ENCODE measurements at regions not wholly inside any gene's neighbourhood (a gene's known extent, or its start where the extent isn't known, plus 50 kb on each side); places are given as distances from the start of the nearest gene placed in this dataset.

DNA sequence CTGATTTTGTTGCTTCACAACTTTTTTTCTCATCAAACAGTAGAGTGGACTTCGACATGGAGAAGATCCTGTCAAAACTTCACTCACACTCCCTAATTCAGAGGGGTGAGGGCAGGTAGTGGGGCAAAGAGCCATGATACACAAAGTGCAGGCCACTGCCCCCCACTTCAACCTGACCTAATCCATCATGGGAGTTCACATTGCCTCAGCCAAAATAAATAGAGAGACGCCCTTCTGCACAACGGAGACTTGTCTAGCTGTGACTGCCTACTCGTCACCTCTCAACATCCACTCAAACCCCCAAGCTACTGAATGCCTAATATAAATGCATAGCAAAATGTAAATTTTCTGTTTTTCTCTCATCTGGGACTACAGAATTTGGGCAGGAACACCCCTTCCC lies 213.2 kb downstream of the PMP22 start:
- H3K4me3 ChIP-seq (ENCODE audit: low read depth, low read length): no peak overlapping the region
- TF ChIP-seq, protein P1, sequence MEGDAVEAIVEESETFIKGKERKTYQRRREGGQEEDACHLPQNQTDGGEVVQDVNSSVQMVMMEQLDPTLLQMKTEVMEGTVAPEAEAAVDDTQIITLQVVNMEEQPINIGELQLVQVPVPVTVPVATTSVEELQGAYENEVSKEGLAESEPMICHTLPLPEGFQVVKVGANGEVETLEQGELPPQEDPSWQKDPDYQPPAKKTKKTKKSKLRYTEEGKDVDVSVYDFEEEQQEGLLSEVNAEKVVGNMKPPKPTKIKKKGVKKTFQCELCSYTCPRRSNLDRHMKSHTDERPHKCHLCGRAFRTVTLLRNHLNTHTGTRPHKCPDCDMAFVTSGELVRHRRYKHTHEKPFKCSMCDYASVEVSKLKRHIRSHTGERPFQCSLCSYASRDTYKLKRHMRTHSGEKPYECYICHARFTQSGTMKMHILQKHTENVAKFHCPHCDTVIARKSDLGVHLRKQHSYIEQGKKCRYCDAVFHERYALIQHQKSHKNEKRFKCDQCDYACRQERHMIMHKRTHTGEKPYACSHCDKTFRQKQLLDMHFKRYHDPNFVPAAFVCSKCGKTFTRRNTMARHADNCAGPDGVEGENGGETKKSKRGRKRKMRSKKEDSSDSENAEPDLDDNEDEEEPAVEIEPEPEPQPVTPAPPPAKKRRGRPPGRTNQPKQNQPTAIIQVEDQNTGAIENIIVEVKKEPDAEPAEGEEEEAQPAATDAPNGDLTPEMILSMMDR (IDR thresholded peaks at IDR 0.05; ENCODE audit: low read depth, low read length): no peak

DNA sequence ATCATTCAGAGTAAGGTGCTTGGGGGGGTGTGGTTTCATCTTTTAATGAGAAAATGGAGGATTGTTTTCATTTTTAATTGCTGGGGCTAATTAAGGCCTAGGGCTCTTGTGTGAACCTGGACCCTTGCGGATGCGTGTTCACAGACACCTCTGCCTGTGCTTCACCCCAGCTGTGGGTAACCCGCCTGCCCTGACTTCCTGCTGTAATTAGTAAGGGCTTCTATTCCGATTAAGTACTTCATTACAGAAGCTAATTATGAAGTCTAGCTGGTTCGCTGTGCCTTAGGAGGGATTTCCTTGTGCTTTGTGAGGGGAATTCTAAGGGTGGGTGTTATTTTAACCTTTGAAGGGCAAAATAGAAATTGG lies 215.3 kb downstream of the PMP22 start:
- no peak overlapping the region for H3K4me3 ChIP-seq (ENCODE audit: low read depth, low read length)
- TF ChIP-seq, protein P1 (IDR thresholded peaks at IDR 0.05; ENCODE audit: low read depth, low read length): no peak

DNA sequence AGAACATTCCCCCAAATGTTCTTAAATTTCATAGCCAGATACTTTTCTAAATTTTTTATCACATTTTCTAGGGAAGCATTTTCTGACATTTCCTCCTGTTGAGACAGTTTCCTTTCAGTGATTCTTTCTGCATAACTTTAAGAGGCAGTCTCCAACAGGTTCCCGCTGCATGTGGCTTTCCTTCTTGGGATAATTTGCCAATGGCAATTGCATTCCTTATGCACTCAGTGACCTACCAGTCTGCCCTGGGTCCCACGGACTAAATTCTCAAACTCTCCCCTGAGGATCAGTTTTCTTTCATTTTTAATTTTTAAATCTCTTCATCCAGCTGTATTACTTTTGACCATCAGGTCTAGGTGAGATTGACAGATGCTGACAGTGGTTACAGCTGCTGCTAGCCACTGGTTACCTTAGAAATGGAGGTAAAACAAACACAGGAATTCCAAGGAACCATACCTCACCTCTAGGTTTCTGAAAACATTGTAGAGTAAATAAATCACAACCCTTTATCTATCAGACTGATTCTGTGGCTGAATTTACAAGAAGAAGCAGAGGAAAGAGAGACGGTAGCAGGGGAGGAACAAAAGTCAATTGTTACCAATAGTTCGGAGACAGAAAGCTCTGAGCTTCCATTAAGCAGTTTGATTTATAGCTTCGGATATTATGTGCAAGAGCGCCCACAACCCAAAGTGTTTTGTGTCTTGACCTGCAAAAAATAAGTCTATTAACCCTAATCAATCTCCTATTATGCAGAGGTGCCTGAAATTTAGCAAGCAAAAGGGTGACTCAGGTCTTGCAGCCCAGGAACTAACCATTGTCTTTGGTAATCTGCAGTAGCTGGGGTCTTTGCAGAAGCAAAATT lies 216.0 kb downstream of the PMP22 start:
- H3K4me3 ChIP-seq (ENCODE audit: low read depth, low read length): no peak overlapping the region
- TF ChIP-seq, protein P1 (IDR thresholded peaks at IDR 0.05; ENCODE audit: low read depth, low read length): no peak

DNA sequence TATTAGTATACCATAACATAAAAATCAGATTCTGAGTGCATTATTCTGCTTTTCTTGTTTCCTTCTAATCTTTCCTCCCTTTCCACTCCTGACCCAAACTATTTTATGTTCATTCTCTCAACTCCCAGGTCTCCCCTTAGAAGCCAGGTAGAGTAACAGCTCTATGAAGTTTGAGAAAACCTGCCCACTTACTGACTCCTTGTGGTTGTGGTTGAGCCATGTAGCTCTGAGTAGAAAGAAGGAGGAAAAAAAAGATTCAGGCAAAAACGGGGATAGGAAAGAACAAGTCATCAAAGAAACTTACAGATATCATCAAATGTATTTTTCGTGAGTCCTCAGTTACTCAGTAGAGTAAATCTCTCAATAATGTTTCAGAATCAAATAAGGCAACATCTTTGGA lies 216.7 kb downstream of the PMP22 start:
- TF ChIP-seq, protein P1 (IDR thresholded peaks at IDR 0.05; ENCODE audit: low read depth, low read length): no peak

DNA sequence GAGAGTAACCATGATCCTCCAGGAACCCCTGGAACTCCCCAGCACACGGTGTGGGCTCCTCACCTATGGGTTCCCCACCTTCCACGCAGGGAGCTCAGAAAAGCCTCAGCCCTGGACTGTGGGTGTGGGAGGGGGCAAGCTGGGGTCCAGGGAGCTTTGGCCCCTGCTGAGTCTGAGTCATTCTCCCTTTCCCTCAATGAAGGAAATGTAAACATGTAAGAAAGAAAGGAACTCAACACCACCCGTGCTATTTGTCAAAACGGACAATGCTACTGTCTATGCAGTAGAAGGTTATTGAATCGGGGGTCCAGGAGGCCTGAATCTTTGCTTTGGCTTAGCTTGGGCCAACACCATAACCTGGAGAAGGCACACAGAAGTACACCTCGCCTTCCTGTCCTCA lies 222.8 kb downstream of the PMP22 start:
- TF ChIP-seq, protein P1 (IDR thresholded peaks at IDR 0.05; ENCODE audit: low read depth, low read length): no peak
- H3K4me3 ChIP-seq (ENCODE audit: low read depth, low read length): no peak overlapping the region

More for the DNA sequence above, 216.7 kb downstream of the PMP22 start:
- H3K4me3 ChIP-seq (ENCODE audit: low read depth, low read length): no peak overlapping the region

DNA sequence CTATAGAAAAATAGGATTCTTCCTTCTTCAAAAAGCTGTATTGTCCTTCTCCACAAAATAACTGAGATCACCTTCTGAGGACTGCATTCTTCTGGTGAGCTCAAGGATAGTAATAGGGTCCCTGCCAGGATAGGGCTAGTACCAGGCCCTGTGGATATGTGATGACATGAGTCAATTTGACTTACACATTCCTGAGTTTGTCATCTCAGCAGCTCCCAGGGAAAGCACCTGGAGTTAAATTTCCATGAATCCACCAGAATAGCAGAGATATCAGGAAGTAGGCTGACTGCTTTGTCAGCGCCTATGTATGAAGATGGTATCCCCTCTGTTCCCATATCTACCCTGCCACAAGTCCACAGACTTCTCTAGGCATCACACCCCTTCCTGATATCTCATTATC lies 225.8 kb downstream of the PMP22 start:
- H3K4me3 ChIP-seq (ENCODE audit: low read depth, low read length): no peak overlapping the region
- TF ChIP-seq, protein P1 (IDR thresholded peaks at IDR 0.05; ENCODE audit: low read depth, low read length): no peak

DNA sequence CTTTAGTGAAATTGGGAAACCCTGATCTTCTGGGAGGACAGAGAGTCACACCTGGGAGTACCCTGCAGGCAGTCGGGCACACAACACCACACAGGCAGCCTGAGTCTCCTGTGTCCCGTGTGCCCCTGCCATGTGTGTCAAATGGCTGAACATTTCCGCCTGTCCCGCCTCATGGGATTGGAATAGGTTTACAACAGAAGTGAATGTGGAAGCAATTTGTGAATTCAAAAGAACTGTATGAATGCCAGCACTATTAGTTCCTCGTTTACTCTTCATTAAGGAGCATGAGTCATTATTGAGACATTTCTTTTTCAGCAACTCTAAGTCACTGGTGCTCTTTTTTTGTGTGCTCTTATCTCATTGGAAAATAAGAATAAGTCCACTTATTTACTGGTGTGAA lies 226.5 kb downstream of the PMP22 start:
- TF ChIP-seq, protein P1 (IDR thresholded peaks at IDR 0.05; ENCODE audit: low read depth, low read length): no peak
- no peak overlapping the region for H3K4me3 ChIP-seq (ENCODE audit: low read depth, low read length)
